K562 (cell line): ENCODE measurements at regions not wholly inside any gene's neighbourhood (a gene's known extent, or its start where the extent isn't known, plus 50 kb on each side); places are given as distances from the start of the nearest gene placed in this dataset.

Experiments
- ATAC-seq: fragments of 200-7000 bp; cut with Tn5 transposase; 3 replicates; pipeline ENCODE4 v1.9.1; 2020; ENCODE audit warnings: moderate library complexity
- BruUV-seq: library from RNA; stranded (reverse); fragments of 400-500 nt; replicated peaks from 2 replicates; lab custom pipeline; 2021; lab: Mats Ljungman, UMichigan
- CTCF ChIA-PET: fragments of 300-600 bp; formaldehyde crosslinking; extraction: SDS; loops from one replicate; lab custom pipeline; 2021; ENCODE audit warnings: low intra/inter-chr PET ratio; lab: Yijun Ruan, JAX
- POLR2A ChIA-PET: fragments of 300-600, 350-650 bp; sonication (Branson Sonifier 250); formaldehyde crosslinking; extraction: SDS; loops from one replicate; lab custom pipeline; 2021; ENCODE audit warnings: antibody characterized with exemption, inconsistent platforms; lab: Yijun Ruan, JAX
- DNase-seq, 4 experiments: peaks; one replicate each; pipeline versions ENCODE4 v3.0.0 to v3.0.0-alpha.2; 2011 to 2018; ENCODE audit warnings: low spot score in 3 of 4, mixed read lengths in 3 of 4; ENCODE audit errors: extremely low read depth in 1 of 4
- FAIRE-seq: peaks from 2 replicates; lab custom pipeline; 2011; peaks lifted over from hg19 to GRCh38; lab: Jason Lieb, UNC
- H2AFZ ChIP-seq: 2 replicates; pipeline ENCODE4 v1.6.0; 2011; ENCODE audit warnings: low read depth, low read length, control low read depth, inconsistent platforms
- H3K27ac ChIP-seq: fragments of 200-600 bp; 3 replicates; pipeline ENCODE4 v1.8.0; 2011; ENCODE audit warnings: low read depth, mild to moderate bottlenecking, control low read depth, inconsistent platforms, low read length, moderate library complexity, mixed read lengths; ENCODE audit errors: extremely low read depth
- H3K27me3 ChIP-seq, 2 experiments: fragments of 300-600 bp in 1 of 2; 2 replicates in 1 of 2; 3 replicates in 1 of 2; pipeline versions ENCODE4 v1.6.0 to v1.8.0; 2011; ENCODE audit warnings: inconsistent platforms in 2 of 2, low read length in 2 of 2, mild to moderate bottlenecking in 1 of 2, mixed read lengths in 1 of 2, moderate library complexity in 1 of 2; ENCODE audit not compliant: control insufficient read depth in 2 of 2, insufficient read depth in 2 of 2
- H3K36me3 ChIP-seq: fragments of 300-600 bp; 3 replicates; pipeline ENCODE4 v1.8.0; 2011; ENCODE audit warnings: mild to moderate bottlenecking, low read length, inconsistent platforms; ENCODE audit not compliant: control insufficient read depth, insufficient read depth
- H3K4me1 ChIP-seq, 2 experiments: fragments of 200-600 bp in 1 of 2; replicated peaks in 1 of 2; 2 replicates in 1 of 2; 3 replicates in 1 of 2; pipeline versions ENCODE4 v1.5.1 to v1.8.0; 2011; ENCODE audit warnings: inconsistent platforms in 2 of 2, low read length in 2 of 2, mild to moderate bottlenecking in 1 of 2, mixed read lengths in 1 of 2, moderate library complexity in 1 of 2; ENCODE audit not compliant: control insufficient read depth in 2 of 2, insufficient read depth in 2 of 2
- H3K4me2 ChIP-seq: 2 replicates; pipeline ENCODE4 v1.6.1; 2011; ENCODE audit warnings: low read length, control low read depth, inconsistent platforms, mixed read lengths; ENCODE audit not compliant: insufficient read depth
- H3K4me3 ChIP-seq: fragments of 200-600 bp; sonication (generic), shearing (Covaris generic); 2 replicates; pipeline ENCODE4 v1.5.1; 2016; ENCODE audit warnings: control low read depth, inconsistent platforms
- H3K79me2 ChIP-seq: fragments of 200-600 bp; 3 replicates; pipeline ENCODE4 v1.8.0; 2011; ENCODE audit warnings: low read length, inconsistent platforms; ENCODE audit not compliant: control insufficient read depth, insufficient read depth
- H3K9ac ChIP-seq, 2 experiments: 2 replicates each; pipeline versions ENCODE4 v1.6.0 to v1.6.1; 2011; ENCODE audit warnings: low read depth in 2 of 2, low read length in 2 of 2, control low read depth in 1 of 2, inconsistent platforms in 1 of 2, mild to moderate bottlenecking in 1 of 2, mixed read lengths in 1 of 2; ENCODE audit not compliant: insufficient read depth in 1 of 2
- H3K9me1 ChIP-seq: one replicate; pipeline ENCODE4 v1.6.0; 2011; ENCODE audit warnings: inconsistent platforms, mild to moderate bottlenecking, low read length, moderate library complexity; ENCODE audit not compliant: control insufficient read depth, insufficient read depth
- H3K9me3 ChIP-seq: replicated peaks from 2 replicates; pipeline ENCODE4 v1.5.1; 2011; ENCODE audit warnings: low read depth, low read length, inconsistent platforms; ENCODE audit not compliant: control insufficient read depth, insufficient read depth
- H4K20me1 ChIP-seq: replicated peaks from 2 replicates; pipeline ENCODE4 v1.6.1; 2011; ENCODE audit warnings: low read length, inconsistent platforms, mixed read lengths; ENCODE audit not compliant: control insufficient read depth, insufficient read depth
- CREB5 ChIP-seq: fragments of 250-450 bp; sonication (Bioruptor Pico); IDR thresholded peaks from 2 replicates; pipeline ENCODE4 v1.5.0; 2020; ENCODE audit warnings: mild to moderate bottlenecking
- MXI1 ChIP-seq: IDR thresholded peaks from 2 replicates; pipeline ENCODE4 v1.6.1; 2011; ENCODE audit warnings: low read depth, mild to moderate bottlenecking, improper control_type of control experiment, low read length
- MYBL2 ChIP-seq, 2 experiments: fragments of 450-650 bp in 1 of 2; sonication (generic) in 1 of 2; formaldehyde crosslinking in 1 of 2; IDR thresholded peaks; 2 replicates each; pipeline versions ENCODE4 v1.6.1 to v1.8.1; 2017 to 2022; ENCODE audit warnings: borderline replicate concordance in 1 of 2, inconsistent platforms in 1 of 2, low read depth in 1 of 2, mild to moderate bottlenecking in 1 of 2, missing genetic modification reagents in 1 of 2, moderate library complexity in 1 of 2
- NFIX ChIP-seq: fragments of 250-450 bp; sonication (Bioruptor Pico); IDR thresholded peaks from 2 replicates; pipeline ENCODE4 v1.4.0; 2020; ENCODE audit warnings: low read depth, mild to moderate bottlenecking, moderate library complexity
- TEAD4 ChIP-seq, 2 experiments: sonication (generic) in 1 of 2; formaldehyde crosslinking in 1 of 2; IDR thresholded peaks; 2 replicates each; pipeline versions ENCODE4 v1.6.1 to v1.8.0; 2012 to 2022; ENCODE audit warnings: borderline replicate concordance in 1 of 2, inconsistent platforms in 1 of 2, low read length in 1 of 2, mild to moderate bottlenecking in 1 of 2, missing genetic modification reagents in 1 of 2
- ZNF282 ChIP-seq: sonication (generic); formaldehyde crosslinking; IDR thresholded peaks from 2 replicates; pipeline ENCODE4 v1.8.1; 2023; ENCODE audit warnings: missing genetic modification reagents
- ZNF445 ChIP-seq: fragments of 250-450 bp; sonication (Bioruptor Pico); IDR thresholded peaks from 2 replicates; pipeline ENCODE4 v1.4.0; 2020; ENCODE audit warnings: low read depth, mild to moderate bottlenecking, moderate library complexity
- ZNF507 ChIP-seq: conservative IDR thresholded peaks from 2 replicates; pipeline ENCODE4 v1.6.1; 2017; ENCODE audit warnings: missing genetic modification characterization, missing compliant biosample characterization
- WGBS: fragments of 100-300 bp; shearing (Covaris generic); methylation state at CpG from one replicate; pipeline ENCODE4 v1.1.6; 2016; ENCODE audit warnings: low coverage, mixed read lengths; ENCODE audit not compliant: insufficient coverage; ENCODE audit errors: missing lambda C conversion rate; 5-methylcytosine and 5-hydroxymethylcytosine counted together
- in situ Hi-C: fragments of 300-500 bp; cut with MboI; formaldehyde crosslinking; loops from 4 replicates; pipeline ENCODE4 v1.15.0; 2018; ENCODE audit warnings: inconsistent platforms, mixed read lengths
- intact Hi-C: fragments of 100-400 bp; cut with micrococcal nuclease; formaldehyde crosslinking; loops from 2 replicates; pipeline ENCODE4 v1.14.2; 2022

- BruUV-seq = no TSS peak
Measured at GRCh38 chr2:51673628-51674027, 641.7 kb upstream of the NRXN1 start.

More at GRCh38 chr2:51673628-51674027, 641.7 kb upstream of the NRXN1 start:
- no peak overlapping the region for H3K9ac ChIP-seq
- ChIA-PET POLR2A (no interaction called here), CTCF (no interaction called here)
- no peaks in the 10 kb centered on the region for H3K4me1 ChIP-seq
- H3K4me3 ChIP-seq = no peak overlapping the region
- intact Hi-C loops = no loop called here
- no peak for FAIRE-seq
- ATAC-seq = no peak
- H3K27me3 ChIP-seq = no peaks in the 10 kb centered on the region
- no peaks in the 10 kb centered on the region for H4K20me1 ChIP-seq
- no peaks in the 10 kb centered on the region; the same call in none of the 2 replicates for H3K9me3 ChIP-seq
- in situ Hi-C loops = no loop called here
- no peak overlapping the region for H3K27ac ChIP-seq
- H3K36me3 ChIP-seq = no peaks in the 10 kb centered on the region
- no peak overlapping the region for H2AFZ ChIP-seq
- no peaks in the 10 kb centered on the region for H3K79me2 ChIP-seq
- no peaks in the 10 kb centered on the region for H3K9me1 ChIP-seq
- TF ChIP-seq MYBL2 (IDR thresholded peaks at IDR 0.05; ENCODE audit: low read depth) (no peak), MYBL2 (CRISPR knock-in tag; IDR thresholded peaks at IDR 0.05; ENCODE audit: borderline replicate concordance) (no peak), ZNF282 (CRISPR knock-in tag) (no peak), MXI1 (no peak), ZNF445 (no peak), TEAD4 (IDR thresholded peaks at IDR 0.05; ENCODE audit: low read length) (no peak), TEAD4 (CRISPR knock-in tag; IDR thresholded peaks at IDR 0.05; ENCODE audit: borderline replicate concordance) (no peak), ZNF507 (tag) (no peak), NFIX (CRISPR knock-in tag) (no peak), CREB5 (no peak)
- no peak overlapping the region for H3K4me2 ChIP-seq
- DNase-seq = no peak
- WGBS = 0% methylated on average over 1 of the region's 2 CpGs
